ENCODE measurements at regions not wholly inside any gene's neighbourhood (a gene's known extent, or its start where the extent isn't known, plus 50 kb on each side); places are given as distances from the start of the nearest gene placed in this dataset.

DNA sequence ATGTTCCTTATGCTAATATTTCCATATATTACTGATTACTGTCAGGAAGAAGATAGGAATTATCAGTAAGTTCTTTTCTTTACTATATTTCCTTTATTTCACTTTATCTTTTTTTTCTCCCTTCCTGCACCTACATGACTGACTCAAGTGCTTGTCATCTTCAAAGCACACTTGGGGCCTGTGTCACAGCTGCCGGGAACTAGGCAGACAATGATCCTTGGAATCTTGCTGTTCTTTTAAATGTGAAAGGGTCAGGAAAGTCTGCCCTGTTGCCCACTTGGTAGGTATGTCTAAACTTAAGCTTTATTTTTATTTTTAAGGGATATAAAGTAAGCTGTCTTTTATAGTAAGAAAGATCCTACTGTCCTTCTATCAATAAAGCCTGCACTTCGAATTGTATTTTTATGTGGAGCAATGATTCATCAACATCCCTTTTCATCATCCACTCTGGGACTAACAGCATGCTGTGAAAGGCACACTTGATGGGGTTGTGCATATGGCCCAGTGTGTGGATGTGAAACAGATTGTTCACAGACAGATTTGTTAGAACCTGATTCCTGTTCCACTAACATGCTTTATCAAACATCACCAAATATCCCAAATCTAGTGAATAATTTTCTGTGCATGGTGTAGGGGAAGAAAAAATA is 556.9 kb downstream of the DNAJB9 start:
- Histone ChIP-seq H3K4me3 (no peak overlapping the region), H3F3A (ENCODE audit: low read depth) (no peaks in the 10 kb centered on the region), H3K9ac (no peak overlapping the region), H3K4me1 (no peaks in the 10 kb centered on the region), H3K36me3 (no peaks in the 10 kb centered on the region), H4K20me1 (ENCODE audit: low read depth) (no peaks in the 10 kb centered on the region), H3K9me3 (ENCODE audit: low read depth) (no peaks in the 10 kb centered on the region), H3K27me3 (no peaks in the 10 kb centered on the region), H2AFZ (replicated peaks) (no peak overlapping the region), H3K27ac (no peak overlapping the region), H3K79me2 (ENCODE audit: low read depth) (no peaks in the 10 kb centered on the region), H3K4me2 (no peak overlapping the region)
- H3K9me3 Mint-ChIP-seq, result peaks cover 2% of the 10 kb centered on the region
- peaks cover 2% of the 10 kb centered on the region for H3K27me3 Mint-ChIP-seq (ENCODE audit: insufficient read depth, low read depth)
- H3K4me3 Mint-ChIP-seq, result peak overlapping the region; percentile 54
- H3K36me3 Mint-ChIP-seq, result no peaks in the 10 kb centered on the region
- TF ChIP-seq EZH2phosphoT487 (IDR thresholded peaks at IDR 0.05), result no peak
- TF ChIP-seq, protein P1, sequence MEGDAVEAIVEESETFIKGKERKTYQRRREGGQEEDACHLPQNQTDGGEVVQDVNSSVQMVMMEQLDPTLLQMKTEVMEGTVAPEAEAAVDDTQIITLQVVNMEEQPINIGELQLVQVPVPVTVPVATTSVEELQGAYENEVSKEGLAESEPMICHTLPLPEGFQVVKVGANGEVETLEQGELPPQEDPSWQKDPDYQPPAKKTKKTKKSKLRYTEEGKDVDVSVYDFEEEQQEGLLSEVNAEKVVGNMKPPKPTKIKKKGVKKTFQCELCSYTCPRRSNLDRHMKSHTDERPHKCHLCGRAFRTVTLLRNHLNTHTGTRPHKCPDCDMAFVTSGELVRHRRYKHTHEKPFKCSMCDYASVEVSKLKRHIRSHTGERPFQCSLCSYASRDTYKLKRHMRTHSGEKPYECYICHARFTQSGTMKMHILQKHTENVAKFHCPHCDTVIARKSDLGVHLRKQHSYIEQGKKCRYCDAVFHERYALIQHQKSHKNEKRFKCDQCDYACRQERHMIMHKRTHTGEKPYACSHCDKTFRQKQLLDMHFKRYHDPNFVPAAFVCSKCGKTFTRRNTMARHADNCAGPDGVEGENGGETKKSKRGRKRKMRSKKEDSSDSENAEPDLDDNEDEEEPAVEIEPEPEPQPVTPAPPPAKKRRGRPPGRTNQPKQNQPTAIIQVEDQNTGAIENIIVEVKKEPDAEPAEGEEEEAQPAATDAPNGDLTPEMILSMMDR (IDR thresholded peaks at IDR 0.05), result no peak
- TF ChIP-seq EZH2 (IDR thresholded peaks at IDR 0.05), result no peak
- peak; percentile 11 for DNase-seq (ENCODE audit: low spot score)
- H3K4me1 Mint-ChIP-seq, result peaks cover 43% of the 10 kb centered on the region
- peak overlapping the region; percentile 91 for H3K27ac Mint-ChIP-seq

- no peak overlapping the region for H3K4me2 ChIP-seq
- no peaks in the 10 kb centered on the region for H3K27me3 ChIP-seq
- no peaks in the 10 kb centered on the region for H3K4me1 ChIP-seq
- no peaks in the 10 kb centered on the region for H4K20me1 ChIP-seq (ENCODE audit: low read depth)
- no peaks in the 10 kb centered on the region for H3K36me3 Mint-ChIP-seq
- peak overlapping the region; percentile 91 for H3K27ac Mint-ChIP-seq
- H3K9me3 Mint-ChIP-seq, result peaks cover 2% of the 10 kb centered on the region
- no peak overlapping the region for H3K4me3 ChIP-seq
- H3K4me3 Mint-ChIP-seq, result no peak overlapping the region
- no peak for DNase-seq (ENCODE audit: low spot score)
- H3K27ac ChIP-seq, result no peak overlapping the region
- peaks cover 2% of the 10 kb centered on the region for H3K27me3 Mint-ChIP-seq (ENCODE audit: insufficient read depth, low read depth)
- no peaks in the 10 kb centered on the region for H3K79me2 ChIP-seq (ENCODE audit: low read depth)
- no peak overlapping the region for H3K9ac ChIP-seq
- H3K36me3 ChIP-seq, result no peaks in the 10 kb centered on the region
- peaks cover 38% of the 10 kb centered on the region for H3K4me1 Mint-ChIP-seq
- TF ChIP-seq EZH2 (IDR thresholded peaks at IDR 0.05), result no peak
- no peak for TF ChIP-seq EZH2phosphoT487 (IDR thresholded peaks at IDR 0.05)
- no peak overlapping the region for H2AFZ ChIP-seq (replicated peaks)
- H3K9me3 ChIP-seq (ENCODE audit: low read depth), result no peaks in the 10 kb centered on the region
- H3F3A ChIP-seq (ENCODE audit: low read depth), result no peaks in the 10 kb centered on the region
These were observed 557.5 kb downstream of the DNAJB9 start for GRCh38 chr7:109127145-109127544.

- DNase-seq (ENCODE audit: low spot score), result no peak
- TF ChIP-seq, protein P1 (IDR thresholded peaks at IDR 0.05), result no peak
- TF ChIP-seq EZH2phosphoT487 (IDR thresholded peaks at IDR 0.05) (no peak), EZH2 (IDR thresholded peaks at IDR 0.05) (no peak)
- Mint-ChIP-seq H3K36me3 (no peaks in the 10 kb centered on the region), H3K4me1 (peaks cover 17% of the 10 kb centered on the region), H3K9me3 (peaks cover 12% of the 10 kb centered on the region), H3K27me3 (ENCODE audit: insufficient read depth, low read depth) (no peaks in the 10 kb centered on the region), H3K4me3 (no peak overlapping the region), H3K27ac (no peak overlapping the region)
- no peaks in the 10 kb centered on the region for H3F3A ChIP-seq (ENCODE audit: low read depth)
- no peaks in the 10 kb centered on the region for H3K36me3 ChIP-seq
- H4K20me1 ChIP-seq (ENCODE audit: low read depth), result no peaks in the 10 kb centered on the region
- H3K4me1 ChIP-seq, result no peaks in the 10 kb centered on the region
- no peaks in the 10 kb centered on the region for H3K9me3 ChIP-seq (ENCODE audit: low read depth)
- no peak overlapping the region for H3K4me2 ChIP-seq
- no peak overlapping the region for H3K9ac ChIP-seq
- no peaks in the 10 kb centered on the region for H3K79me2 ChIP-seq (ENCODE audit: low read depth)
- H3K27me3 ChIP-seq, result no peaks in the 10 kb centered on the region
- no peak overlapping the region for H3K27ac ChIP-seq
- H3K4me3 ChIP-seq, result no peak overlapping the region
- no peak overlapping the region for H2AFZ ChIP-seq (replicated peaks)
These were observed 561.5 kb downstream of the DNAJB9 start for GRCh38 chr7:109131141-109131540.

- Mint-ChIP-seq H3K27ac (no peak overlapping the region), H3K9me3 (peaks cover 10% of the 10 kb centered on the region), H3K4me3 (no peak overlapping the region), H3K4me1 (no peaks in the 10 kb centered on the region), H3K36me3 (no peaks in the 10 kb centered on the region), H3K27me3 (ENCODE audit: insufficient read depth, low read depth) (no peaks in the 10 kb centered on the region)
- TF ChIP-seq EZH2 (IDR thresholded peaks at IDR 0.05) (no peak), EZH2phosphoT487 (IDR thresholded peaks at IDR 0.05) (no peak)
- TF ChIP-seq, protein P1 (IDR thresholded peaks at IDR 0.05), result no peak
- Histone ChIP-seq H3K79me2 (ENCODE audit: low read depth) (no peaks in the 10 kb centered on the region), H3K4me3 (no peak overlapping the region), H3K27ac (no peak overlapping the region), H3K4me2 (no peak overlapping the region), H3K9ac (no peak overlapping the region), H3K36me3 (no peaks in the 10 kb centered on the region), H2AFZ (replicated peaks) (no peak overlapping the region), H3K9me3 (ENCODE audit: low read depth) (no peaks in the 10 kb centered on the region), H3F3A (ENCODE audit: low read depth) (no peaks in the 10 kb centered on the region), H3K4me1 (no peaks in the 10 kb centered on the region), H4K20me1 (ENCODE audit: low read depth) (no peaks in the 10 kb centered on the region), H3K27me3 (no peaks in the 10 kb centered on the region)
- DNase-seq (ENCODE audit: low spot score), result no peak
These were observed 567.2 kb downstream of the DNAJB9 start for GRCh38 chr7:109136893-109137292.

Data from neural progenitor cell (in vitro differentiated cells).